SK-N-MC (cell line): ENCODE measurements at regions not wholly inside any gene's neighbourhood (a gene's known extent, or its start where the extent isn't known, plus 50 kb on each side); places are given as distances from the start of the nearest gene placed in this dataset.

Experiments
- DNase-seq: peaks from one replicate; pipeline ENCODE4 v3.0.0-alpha.2; 2011; ENCODE audit warnings: low read depth, low spot score
- H3K27ac ChIP-seq: fragments of 200-600 bp; sonication (generic); 2 replicates; pipeline ENCODE4 v1.5.1; 2016; ENCODE audit warnings: mixed run types
- H3K36me3 ChIP-seq: fragments of 200-600 bp; sonication (generic); 2 replicates; pipeline ENCODE4 v1.6.1; 2017; ENCODE audit warnings: antibody characterized with exemption, low read length, mixed read lengths; ENCODE audit not compliant: insufficient read depth
- H3K4me3 ChIP-seq: fragments of 200-600 bp; sonication (generic); 2 replicates; pipeline ENCODE4 v1.5.1; 2016
- H3K9ac ChIP-seq: fragments of 200-600 bp; sonication (generic); 2 replicates; pipeline ENCODE4 v1.8.0; 2017; ENCODE audit warnings: mixed run types, mixed read lengths; ENCODE audit not compliant: insufficient read length
- H3K9me3 ChIP-seq: fragments of 200-600 bp; sonication (generic); 2 replicates; pipeline ENCODE4 v1.6.1; 2017; ENCODE audit warnings: low read depth, mild to moderate bottlenecking, antibody characterized with exemption, low read length, moderate library complexity, mixed read lengths
- EZH2 ChIP-seq: fragments of 200-600 bp; sonication (generic); IDR thresholded peaks from one replicate; pipeline ENCODE4 v1.6.1; 2017; ENCODE audit warnings: antibody characterized with exemption
- FOXP2 ChIP-seq: optimal IDR thresholded peaks from 2 replicates; pipeline ENCODE3; 2011; ENCODE audit warnings: mild to moderate bottlenecking, moderate library complexity; ENCODE audit not compliant: insufficient read depth; ENCODE audit errors: extremely low read length, control extremely low read depth
- POLR2AphosphoS5 ChIP-seq: IDR thresholded peaks from 2 replicates; pipeline ENCODE4 v1.6.1; 2012; ENCODE audit warnings: mild to moderate bottlenecking, low read depth, low read length, borderline replicate concordance

DNA sequence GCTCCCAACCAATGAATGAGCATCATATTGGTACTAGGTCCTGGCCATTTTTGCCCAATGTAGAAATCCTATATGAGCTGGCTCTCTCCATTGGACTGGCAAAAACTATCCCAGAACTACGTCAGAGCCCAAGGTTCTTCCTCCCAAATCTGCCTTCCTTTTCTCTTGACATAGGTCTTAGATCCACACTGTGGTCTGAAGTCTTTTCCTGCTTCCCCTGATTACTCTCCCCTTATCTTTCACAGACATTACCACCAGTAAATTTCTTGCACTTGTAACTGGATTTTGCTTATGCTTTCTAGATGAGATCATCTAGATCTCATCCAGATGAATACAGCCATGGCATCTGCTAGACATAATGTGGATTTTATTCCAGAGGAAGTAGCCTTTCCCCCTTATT lies 141.2 kb upstream of the GADL1 start:
- Histone ChIP-seq H3K9me3 (no peaks in the 10 kb centered on the region), H3K36me3 (no peaks in the 10 kb centered on the region), H3K4me3 (no peak overlapping the region), H3K27ac (no peak overlapping the region), H3K9ac (no peak overlapping the region)
- no peak for TF ChIP-seq EZH2
- no peak for TF ChIP-seq POLR2AphosphoS5
- TF ChIP-seq FOXP2: no peak
- DNase-seq: no peak

DNA sequence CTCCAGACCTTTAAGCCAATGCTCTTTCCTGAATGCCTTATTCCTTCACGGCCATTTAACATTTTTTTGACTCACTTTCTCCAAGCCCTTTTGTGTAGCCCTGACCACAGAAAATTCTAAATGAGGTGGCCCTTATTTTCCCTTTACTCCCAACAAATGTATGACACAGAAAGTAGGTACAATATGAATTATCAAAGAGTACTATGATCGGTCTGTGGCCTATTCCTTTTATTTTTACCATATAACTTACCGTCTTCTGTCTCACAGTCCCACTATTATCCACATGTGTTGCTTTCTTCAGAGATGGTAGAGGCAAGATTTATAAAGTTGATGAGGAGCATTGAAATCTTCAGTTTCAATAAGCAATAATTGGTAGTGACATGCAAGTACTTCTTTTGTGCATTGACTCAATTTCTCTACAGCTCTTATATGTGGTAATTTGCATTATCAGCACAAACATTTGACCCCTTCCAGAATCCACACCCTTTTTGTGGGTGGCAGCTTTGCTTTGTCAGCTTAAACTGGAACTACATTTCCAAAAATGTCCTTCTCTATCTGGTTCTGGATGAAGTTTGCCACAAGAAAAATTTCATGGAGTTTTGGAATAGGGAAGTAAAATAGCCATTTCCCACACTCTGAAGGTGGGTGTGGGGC lies 143.8 kb upstream of the GADL1 start:
- no peak overlapping the region for H3K27ac ChIP-seq
- no peak for DNase-seq
- H3K36me3 ChIP-seq: no peaks in the 10 kb centered on the region
- no peak for TF ChIP-seq EZH2
- TF ChIP-seq FOXP2: no peak
- TF ChIP-seq POLR2AphosphoS5: no peak
- H3K9ac ChIP-seq: no peak overlapping the region
- no peaks in the 10 kb centered on the region for H3K9me3 ChIP-seq
- no peak overlapping the region for H3K4me3 ChIP-seq

DNA sequence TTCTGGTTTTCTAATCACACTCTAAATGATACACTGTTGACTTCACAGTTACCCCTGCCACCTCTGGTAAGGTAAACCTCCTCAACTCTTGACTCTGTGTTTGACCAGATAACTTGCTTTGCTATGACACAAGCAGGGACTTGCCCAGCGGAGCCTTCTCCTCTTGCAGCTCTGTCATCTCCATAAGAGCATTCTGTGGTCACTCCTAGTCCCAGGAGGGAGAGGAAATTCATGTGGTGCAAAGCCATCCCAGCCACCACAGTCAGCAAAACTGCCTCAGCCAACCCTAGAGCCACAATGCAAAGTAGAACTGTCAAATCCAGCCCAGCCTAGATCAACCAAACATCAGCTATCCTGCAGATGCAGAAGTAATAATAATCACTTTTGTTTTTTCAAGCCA lies 144.7 kb upstream of the GADL1 start:
- no peak for DNase-seq
- Histone ChIP-seq H3K9me3 (no peaks in the 10 kb centered on the region), H3K9ac (no peak overlapping the region), H3K27ac (no peak overlapping the region), H3K4me3 (no peak overlapping the region), H3K36me3 (no peaks in the 10 kb centered on the region)
- TF ChIP-seq POLR2AphosphoS5: no peak
- no peak for TF ChIP-seq FOXP2
- no peak for TF ChIP-seq EZH2

DNA sequence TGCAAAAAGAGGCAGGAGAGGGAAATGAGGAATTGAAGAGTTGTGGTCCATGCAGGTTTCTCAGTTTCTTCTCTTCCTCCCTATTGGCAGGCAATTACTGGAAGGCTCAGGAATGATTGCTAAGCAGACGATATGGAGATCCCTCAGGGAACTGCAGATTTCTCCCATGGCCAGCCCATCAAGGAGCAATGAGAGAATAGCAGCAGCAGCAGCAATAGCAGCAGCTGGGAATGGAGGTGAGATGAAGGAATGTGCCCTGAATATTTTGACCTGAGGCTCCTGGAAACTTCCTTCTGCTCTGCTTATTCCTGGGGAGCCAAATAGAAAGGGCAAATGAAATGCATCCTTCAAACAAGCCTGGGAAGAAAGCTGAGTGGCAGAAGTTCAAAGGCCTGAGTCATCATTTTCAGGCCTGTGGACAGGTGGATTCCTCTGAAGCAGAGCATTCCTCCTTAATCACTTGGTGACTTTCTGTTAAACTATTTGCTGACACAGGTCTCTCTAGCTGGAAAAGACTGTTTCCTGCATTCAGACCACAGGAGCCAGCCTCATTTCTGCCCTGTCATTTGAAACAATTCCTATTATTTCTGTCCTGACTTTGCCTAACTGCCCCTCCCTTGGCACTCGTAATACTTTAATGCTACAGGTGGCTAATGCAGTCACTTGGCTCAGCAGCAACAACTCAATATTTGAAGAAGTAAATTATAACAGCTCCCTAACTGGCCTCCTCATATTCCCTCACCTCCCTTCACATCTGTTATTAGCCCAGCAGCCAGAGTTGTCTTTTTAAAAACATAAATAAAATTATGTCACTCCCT lies 146.9 kb upstream of the GADL1 start:
- H3K9ac ChIP-seq: no peak overlapping the region
- TF ChIP-seq POLR2AphosphoS5: no peak
- TF ChIP-seq EZH2: no peak
- TF ChIP-seq FOXP2: no peak
- no peaks in the 10 kb centered on the region for H3K36me3 ChIP-seq
- DNase-seq: no peak
- no peak overlapping the region for H3K4me3 ChIP-seq
- no peaks in the 10 kb centered on the region for H3K9me3 ChIP-seq
- H3K27ac ChIP-seq: no peak overlapping the region

DNA sequence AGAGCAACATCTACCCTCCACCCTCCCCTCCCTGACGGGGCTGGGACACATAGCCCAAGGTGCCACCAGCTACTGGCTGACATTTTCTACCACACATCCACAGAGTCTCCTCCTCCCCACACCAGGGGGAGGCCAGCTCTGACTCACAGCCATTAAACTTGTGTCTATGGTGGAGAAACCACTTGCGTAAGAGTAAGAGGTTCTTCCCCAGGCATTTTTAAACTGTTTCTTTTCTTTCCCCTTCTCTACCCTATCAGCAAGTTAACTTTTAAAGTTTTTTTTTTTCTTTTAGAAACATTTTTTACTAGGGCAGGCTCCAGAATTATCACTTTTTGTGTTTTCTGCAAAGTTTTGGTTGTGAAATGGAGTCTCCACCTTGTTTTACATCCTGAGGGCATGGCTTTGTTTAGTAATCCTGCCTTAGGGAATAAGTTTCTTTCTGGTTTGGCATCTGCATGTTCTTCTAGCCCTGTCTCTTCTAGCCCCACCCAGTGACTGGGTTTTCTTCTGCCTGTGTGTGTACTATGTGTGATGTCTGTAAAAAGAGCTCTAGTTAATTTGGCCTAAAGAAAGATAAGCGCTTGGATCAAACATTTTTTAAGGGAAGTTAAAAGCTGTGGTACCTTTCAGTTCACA lies 148.8 kb upstream of the GADL1 start:
- no peak for TF ChIP-seq POLR2AphosphoS5
- no peak for TF ChIP-seq EZH2
- no peak for TF ChIP-seq FOXP2
- DNase-seq: no peak
- Histone ChIP-seq H3K36me3 (no peaks in the 10 kb centered on the region), H3K4me3 (no peak overlapping the region), H3K9ac (no peak overlapping the region), H3K27ac (no peak overlapping the region), H3K9me3 (no peaks in the 10 kb centered on the region)

DNA sequence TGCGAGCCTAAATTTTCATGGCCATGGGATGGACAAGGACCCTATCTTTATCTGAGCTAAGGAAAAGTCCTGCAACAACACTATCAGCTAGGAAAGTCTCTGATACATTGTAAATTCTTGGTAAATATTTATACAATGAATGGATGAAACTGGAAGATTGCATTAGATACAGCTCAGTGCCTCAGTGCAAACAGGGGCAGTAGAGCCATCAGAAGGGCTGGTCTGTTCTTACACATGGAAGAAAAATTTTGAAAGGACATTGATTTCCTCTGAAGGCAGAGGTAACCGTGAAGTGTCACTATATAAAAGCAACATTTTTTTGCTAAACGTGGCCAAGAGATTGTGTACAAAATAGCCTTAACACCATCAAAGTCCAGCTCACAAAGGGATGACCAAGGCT lies 153.2 kb upstream of the GADL1 start:
- TF ChIP-seq FOXP2 (no peak), POLR2AphosphoS5 (no peak)
- H3K9ac ChIP-seq: no peak overlapping the region
- no peak overlapping the region for H3K27ac ChIP-seq
- no peaks in the 10 kb centered on the region for H3K36me3 ChIP-seq
- DNase-seq: no peak
- H3K9me3 ChIP-seq: no peaks in the 10 kb centered on the region
- no peak overlapping the region for H3K4me3 ChIP-seq

DNA sequence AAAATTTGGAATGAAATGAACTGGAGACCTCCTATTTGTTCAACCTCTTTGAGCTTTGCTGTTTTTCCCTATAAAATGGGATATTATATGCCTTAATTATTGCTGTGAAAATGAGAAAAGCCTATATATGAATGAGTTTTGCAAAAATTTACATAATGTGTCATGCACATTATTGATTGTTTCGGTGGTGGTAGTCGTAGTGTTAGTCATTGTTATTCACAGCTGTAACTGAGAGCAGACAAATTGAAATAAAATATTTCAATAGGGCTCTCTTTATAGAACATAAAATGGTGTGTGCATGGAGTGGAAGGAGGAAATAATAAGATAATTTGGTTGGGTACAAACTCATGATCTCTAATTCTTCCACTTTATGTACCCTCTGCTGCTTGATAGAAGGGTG lies 153.7 kb upstream of the GADL1 start:
- no peaks in the 10 kb centered on the region for H3K36me3 ChIP-seq
- H3K4me3 ChIP-seq: no peak overlapping the region
- no peaks in the 10 kb centered on the region for H3K9me3 ChIP-seq
- no peak overlapping the region for H3K27ac ChIP-seq
- TF ChIP-seq FOXP2 (no peak), EZH2 (no peak), POLR2AphosphoS5 (no peak)
- H3K9ac ChIP-seq: no peak overlapping the region
- no peak for DNase-seq

DNA sequence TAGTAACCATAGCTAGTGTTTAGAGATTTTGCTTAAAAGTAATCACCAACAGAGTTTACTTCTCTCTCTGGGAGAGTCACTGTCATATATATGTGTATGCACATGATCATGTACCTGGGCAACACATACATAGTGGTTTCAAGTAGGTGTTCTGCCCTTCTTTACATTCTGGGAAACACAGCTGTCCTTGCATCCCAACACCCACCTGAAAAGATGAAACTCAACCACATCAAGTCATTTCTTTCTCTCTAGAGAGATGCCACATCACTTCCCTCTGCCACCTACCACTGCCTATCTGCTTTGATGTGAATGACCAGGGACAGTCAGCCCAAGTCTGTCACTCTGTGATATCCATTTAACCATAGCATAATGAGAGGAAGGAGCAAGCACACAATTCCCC lies 155.8 kb upstream of the GADL1 start:
- Histone ChIP-seq H3K9ac (no peak overlapping the region), H3K36me3 (no peaks in the 10 kb centered on the region), H3K9me3 (no peaks in the 10 kb centered on the region), H3K27ac (no peak overlapping the region), H3K4me3 (no peak overlapping the region)
- DNase-seq: no peak
- no peak for TF ChIP-seq EZH2
- TF ChIP-seq POLR2AphosphoS5: no peak
- no peak for TF ChIP-seq FOXP2

DNA sequence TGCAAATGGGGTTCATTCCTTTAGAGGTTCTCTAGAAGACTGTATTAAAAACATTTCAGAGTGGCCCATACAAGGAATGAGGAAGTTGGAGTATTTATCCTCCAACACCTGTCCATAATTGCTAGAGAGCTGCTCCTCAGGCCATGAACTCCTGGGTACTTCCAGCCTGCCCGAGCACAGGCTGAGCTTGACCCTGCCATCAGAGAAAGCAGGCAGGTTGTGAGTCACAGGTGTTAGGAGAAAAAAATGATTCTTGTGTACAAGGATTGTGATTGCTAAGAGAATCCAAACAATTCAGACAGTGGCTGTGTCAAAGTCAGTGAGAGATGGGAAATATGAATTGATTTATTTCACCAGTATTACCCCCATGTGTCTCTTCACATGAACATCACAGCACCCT lies 156.8 kb upstream of the GADL1 start:
- H3K36me3 ChIP-seq: no peaks in the 10 kb centered on the region
- H3K4me3 ChIP-seq: no peak overlapping the region
- no peaks in the 10 kb centered on the region for H3K9me3 ChIP-seq
- TF ChIP-seq FOXP2: no peak
- no peak for TF ChIP-seq EZH2
- TF ChIP-seq POLR2AphosphoS5: no peak
- H3K27ac ChIP-seq: no peak overlapping the region
- DNase-seq: no peak
- no peak overlapping the region for H3K9ac ChIP-seq
